ENCODE measurements at regions not wholly inside any gene's neighbourhood (a gene's known extent, or its start where the extent isn't known, plus 50 kb on each side); places are given as distances from the start of the nearest gene placed in this dataset.

DNA sequence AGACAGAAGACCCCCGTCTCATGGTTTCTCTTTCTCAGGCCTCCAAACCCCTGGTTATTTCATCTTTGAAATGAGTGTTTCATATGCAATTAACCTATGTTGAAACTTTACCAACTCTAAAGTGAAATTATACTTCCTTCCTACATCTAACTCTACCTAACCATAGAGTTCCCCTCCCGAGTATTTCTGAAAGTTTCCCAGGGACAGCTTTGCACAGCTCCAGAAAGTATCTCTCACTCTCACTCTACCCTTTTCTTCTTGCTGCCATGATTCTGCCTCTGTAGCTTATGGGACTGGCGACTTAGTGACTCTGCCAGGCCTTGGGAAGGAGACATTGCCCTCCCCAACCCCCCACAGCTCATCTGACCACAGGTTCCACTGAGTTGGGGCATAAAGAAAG, 107.9 kb downstream of the B3GNT2 start:
- WGBS (ENCODE audit: insufficient coverage): 0% methylated on average over 1 of the region's 3 CpGs
- H3K4me3 Mint-ChIP-seq: peak overlapping the region; percentile 70 to 87

More for the DNA sequence above, 107.9 kb downstream of the B3GNT2 start:
- Mint-ChIP-seq H3K27ac (peak overlapping the region; percentile 92 to 100 (median 96)), H3K4me1 (peaks cover 61% of the 10 kb centered on the region), H3K9me3 (peaks cover 0 to 4% (median 0%) of the 10 kb centered on the region in 7 donors), H3K27me3 (ENCODE audit: low read depth in 3 of 3) (no peaks in the 10 kb centered on the region), H3K36me3 (no peaks in the 10 kb centered on the region)
- Histone ChIP-seq H3K27me3 (ENCODE audit: control insufficient read depth in 2 of 2, insufficient read depth in 2 of 2, low read length in 2 of 2) (no peaks in the 10 kb centered on the region), H4K20me1 (ENCODE audit: insufficient read depth, low read length) (no peaks in the 10 kb centered on the region), H3K4me3 (replicated peaks in 1 of 3; ENCODE audit: low read depth in 2 of 3, low read length in 3 of 3) (peak overlapping the region in 1 of 3 experiments; percentile 53), H3K4me2 (replicated peaks; ENCODE audit: extremely low read depth, low read length, poor library complexity, severe bottlenecking) (peak overlapping the region; percentile 69), H3K36me3 (replicated peaks in 1 of 2; ENCODE audit: control insufficient read depth in 1 of 2, insufficient read depth in 2 of 2, low read length in 2 of 2) (no peaks in the 10 kb centered on the region), H3K9me3 (replicated peaks in 1 of 2; ENCODE audit: control insufficient read depth in 1 of 2, insufficient read depth in 1 of 2, low read length in 2 of 2) (no peaks in the 10 kb centered on the region), H3K4me1 (ENCODE audit: control insufficient read depth in 1 of 2, insufficient read depth in 2 of 2, low read length in 2 of 2) (peaks cover 49 to 64% of the 10 kb centered on the region in 2 donors), H3K27ac (ENCODE audit: low read depth in 1 of 2, low read length in 2 of 2) (peak overlapping the region; percentile 89 to 90), H3K79me2 (ENCODE audit: insufficient read depth, low read length) (no peaks in the 10 kb centered on the region), H3K9ac (ENCODE audit: insufficient read depth, low read length, poor library complexity, severe bottlenecking) (peak overlapping the region; percentile 53), H2AFZ (ENCODE audit: insufficient read depth, low read depth, low read length, poor library complexity, severe bottlenecking) (peak overlapping the region; percentile 44)
- no peak for TF ChIP-seq CTCF (IDR thresholded peaks at IDR 0.05)
- intact Hi-C loops (cut with micrococcal nuclease): loop anchor here in 1 of 2 donors (5.0 kb wide), 1 partner anchor 106 kb away; the partner anchor contains the start of gene B3GNT2
- DNase-seq: peak; percentile 20 to 72 (median 57)

Measured in CD14-positive monocyte (primary cell).